HepG2 (cell line): ENCODE measurements at regions not wholly inside any gene's neighbourhood (a gene's known extent, or its start where the extent isn't known, plus 50 kb on each side); places are given as distances from the start of the nearest gene placed in this dataset.

Source experiments
- ARNT2 ChIP-seq: sonication (generic); formaldehyde crosslinking; IDR thresholded peaks from 2 replicates; pipeline ENCODE4 v1.8.0; 2022; ENCODE audit warnings: mild to moderate bottlenecking, low read depth, missing genetic modification reagents, moderate library complexity
- ELF1 ChIP-seq: sonication (generic); formaldehyde crosslinking; IDR thresholded peaks from 2 replicates; pipeline ENCODE4 v1.4.0; 2020; ENCODE audit warnings: missing genetic modification reagents
- MXI1 ChIP-seq: IDR thresholded peaks from 3 replicates; pipeline ENCODE4 v1.6.1; 2012; ENCODE audit warnings: low read depth, low read length, inconsistent platforms, borderline replicate concordance
- POGZ ChIP-seq: sonication (generic); formaldehyde crosslinking; IDR thresholded peaks from 2 replicates; pipeline ENCODE4 v1.4.0; 2020; ENCODE audit warnings: mild to moderate bottlenecking, missing genetic modification reagents
- RXRB ChIP-seq: IDR thresholded peaks from 2 replicates; pipeline ENCODE4 v1.6.1; 2016; ENCODE audit warnings: borderline replicate concordance, missing genetic modification reagents, missing compliant biosample characterization
- THYN1 ChIP-seq: sonication (generic); formaldehyde crosslinking; IDR thresholded peaks from 2 replicates; pipeline ENCODE4 v1.8.1; 2023; ENCODE audit warnings: low read depth, mild to moderate bottlenecking, moderate library complexity, missing genetic modification reagents, borderline replicate concordance
- ZKSCAN5 ChIP-seq: sonication (generic); formaldehyde crosslinking; IDR thresholded peaks from 2 replicates; pipeline ENCODE4 v1.5.1; 2020; ENCODE audit warnings: mild to moderate bottlenecking, missing genetic modification reagents
- ZMYM2 ChIP-seq: sonication (generic); formaldehyde crosslinking; IDR thresholded peaks from 2 replicates; pipeline ENCODE4 v1.8.0; 2022; ENCODE audit warnings: mild to moderate bottlenecking, missing genetic modification reagents
- ZMYM4 ChIP-seq: sonication (generic); formaldehyde crosslinking; IDR thresholded peaks from 2 replicates; pipeline ENCODE4 v1.8.1; 2023; ENCODE audit warnings: mild to moderate bottlenecking, missing genetic modification reagents
- ZNF253 ChIP-seq: sonication (generic); formaldehyde crosslinking; IDR thresholded peaks from 2 replicates; pipeline ENCODE4 v1.8.0; 2022; ENCODE audit warnings: mild to moderate bottlenecking, missing genetic modification reagents, borderline replicate concordance
- ZNF790 ChIP-seq: sonication (generic); formaldehyde crosslinking; IDR thresholded peaks from 2 replicates; pipeline ENCODE4 v1.8.0; 2022; ENCODE audit warnings: missing genetic modification reagents, mild to moderate bottlenecking, borderline replicate concordance
- ZNF83 ChIP-seq: sonication (generic); formaldehyde crosslinking; IDR thresholded peaks from 2 replicates; pipeline ENCODE4 v1.4.0; 2020; ENCODE audit warnings: missing genetic modification reagents, mild to moderate bottlenecking, borderline replicate concordance
- ZSCAN25 ChIP-seq: sonication (generic); formaldehyde crosslinking; IDR thresholded peaks from 2 replicates; pipeline ENCODE4 v1.8.0; 2022; ENCODE audit warnings: mild to moderate bottlenecking, missing genetic modification reagents
- TF ChIP-seq, protein P1 (sequence below): sonication (generic); formaldehyde crosslinking; IDR thresholded peaks from 2 replicates; pipeline ENCODE4 v1.5.1; 2020; ENCODE audit warnings: mild to moderate bottlenecking, missing genetic modification reagents, borderline replicate concordance
- TF ChIP-seq, protein P2 (sequence below): IDR thresholded peaks from 2 replicates; pipeline ENCODE4 v1.6.1; 2016; ENCODE audit warnings: low read depth
- TF ChIP-seq, protein P3 (sequence below): sonication (generic); formaldehyde crosslinking; IDR thresholded peaks from 2 replicates; pipeline ENCODE4 v1.4.0; 2020; ENCODE audit warnings: mild to moderate bottlenecking, missing genetic modification reagents
- TF ChIP-seq, protein P4 (sequence below): IDR thresholded peaks from 2 replicates; pipeline ENCODE4 v1.6.1; 2012; ENCODE audit warnings: inconsistent platforms
- TF ChIP-seq, protein P5 (sequence below): sonication (generic); formaldehyde crosslinking; IDR thresholded peaks from 2 replicates; pipeline ENCODE4 v1.4.0; 2020; ENCODE audit warnings: missing genetic modification reagents

DNA sequence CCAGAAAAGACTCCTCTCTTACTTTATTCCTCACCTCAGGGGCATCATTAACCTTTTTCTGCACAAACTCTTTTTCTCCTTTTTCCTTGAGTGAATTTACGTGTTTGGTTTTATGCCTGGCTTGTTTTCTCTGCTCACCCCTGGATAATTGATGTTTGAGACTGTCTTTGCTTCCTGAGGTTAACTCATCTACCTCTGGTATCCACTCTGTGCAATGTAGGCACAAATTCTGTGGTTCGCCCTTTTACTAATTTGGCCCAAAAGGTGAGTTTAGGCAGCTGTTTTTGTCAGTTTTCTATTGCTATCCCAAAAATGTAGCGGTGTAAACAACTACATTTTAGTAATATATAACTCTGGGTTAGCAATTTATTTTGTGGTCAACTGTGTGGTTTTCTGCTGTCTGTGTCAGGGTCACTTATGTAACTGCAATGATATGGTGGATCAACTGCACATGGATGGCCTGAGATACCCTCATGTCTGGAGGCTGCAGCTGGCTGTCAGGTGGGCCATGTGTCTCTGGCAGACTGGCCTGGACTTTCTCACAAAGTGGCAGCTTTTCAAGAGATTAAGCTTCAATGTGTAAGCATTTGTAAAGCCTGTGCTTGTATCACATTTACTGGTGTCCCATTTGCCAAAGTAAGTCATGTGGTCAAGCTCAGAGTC, 329.7 kb downstream of the FSIP2 start (continued):
- TF ChIP-seq, protein P1, sequence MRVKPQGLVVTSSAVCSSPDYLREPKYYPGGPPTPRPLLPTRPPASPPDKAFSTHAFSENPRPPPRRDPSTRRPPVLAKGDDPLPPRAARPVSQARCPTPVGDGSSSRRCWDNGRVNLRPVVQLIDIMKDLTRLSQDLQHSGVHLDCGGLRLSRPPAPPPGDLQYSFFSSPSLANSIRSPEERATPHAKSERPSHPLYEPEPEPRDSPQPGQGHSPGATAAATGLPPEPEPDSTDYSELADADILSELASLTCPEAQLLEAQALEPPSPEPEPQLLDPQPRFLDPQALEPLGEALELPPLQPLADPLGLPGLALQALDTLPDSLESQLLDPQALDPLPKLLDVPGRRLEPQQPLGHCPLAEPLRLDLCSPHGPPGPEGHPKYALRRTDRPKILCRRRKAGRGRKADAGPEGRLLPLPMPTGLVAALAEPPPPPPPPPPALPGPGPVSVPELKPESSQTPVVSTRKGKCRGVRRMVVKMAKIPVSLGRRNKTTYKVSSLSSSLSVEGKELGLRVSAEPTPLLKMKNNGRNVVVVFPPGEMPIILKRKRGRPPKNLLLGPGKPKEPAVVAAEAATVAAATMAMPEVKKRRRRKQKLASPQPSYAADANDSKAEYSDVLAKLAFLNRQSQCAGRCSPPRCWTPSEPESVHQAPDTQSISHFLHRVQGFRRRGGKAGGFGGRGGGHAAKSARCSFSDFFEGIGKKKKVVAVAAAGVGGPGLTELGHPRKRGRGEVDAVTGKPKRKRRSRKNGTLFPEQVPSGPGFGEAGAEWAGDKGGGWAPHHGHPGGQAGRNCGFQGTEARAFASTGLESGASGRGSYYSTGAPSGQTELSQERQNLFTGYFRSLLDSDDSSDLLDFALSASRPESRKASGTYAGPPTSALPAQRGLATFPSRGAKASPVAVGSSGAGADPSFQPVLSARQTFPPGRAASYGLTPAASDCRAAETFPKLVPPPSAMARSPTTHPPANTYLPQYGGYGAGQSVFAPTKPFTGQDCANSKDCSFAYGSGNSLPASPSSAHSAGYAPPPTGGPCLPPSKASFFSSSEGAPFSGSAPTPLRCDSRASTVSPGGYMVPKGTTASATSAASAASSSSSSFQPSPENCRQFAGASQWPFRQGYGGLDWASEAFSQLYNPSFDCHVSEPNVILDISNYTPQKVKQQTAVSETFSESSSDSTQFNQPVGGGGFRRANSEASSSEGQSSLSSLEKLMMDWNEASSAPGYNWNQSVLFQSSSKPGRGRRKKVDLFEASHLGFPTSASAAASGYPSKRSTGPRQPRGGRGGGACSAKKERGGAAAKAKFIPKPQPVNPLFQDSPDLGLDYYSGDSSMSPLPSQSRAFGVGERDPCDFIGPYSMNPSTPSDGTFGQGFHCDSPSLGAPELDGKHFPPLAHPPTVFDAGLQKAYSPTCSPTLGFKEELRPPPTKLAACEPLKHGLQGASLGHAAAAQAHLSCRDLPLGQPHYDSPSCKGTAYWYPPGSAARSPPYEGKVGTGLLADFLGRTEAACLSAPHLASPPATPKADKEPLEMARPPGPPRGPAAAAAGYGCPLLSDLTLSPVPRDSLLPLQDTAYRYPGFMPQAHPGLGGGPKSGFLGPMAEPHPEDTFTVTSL (CRISPR knock-in tag) = peak; percentile 34; the same call in 1 of the 2 replicates
- TF ChIP-seq ZMYM2 (CRISPR knock-in tag) = no peak
- TF ChIP-seq ZNF253 (CRISPR knock-in tag) = no peak
- peak; percentile 46; the same call in 1 of the 3 replicates for TF ChIP-seq MXI1
- TF ChIP-seq, protein P2, sequence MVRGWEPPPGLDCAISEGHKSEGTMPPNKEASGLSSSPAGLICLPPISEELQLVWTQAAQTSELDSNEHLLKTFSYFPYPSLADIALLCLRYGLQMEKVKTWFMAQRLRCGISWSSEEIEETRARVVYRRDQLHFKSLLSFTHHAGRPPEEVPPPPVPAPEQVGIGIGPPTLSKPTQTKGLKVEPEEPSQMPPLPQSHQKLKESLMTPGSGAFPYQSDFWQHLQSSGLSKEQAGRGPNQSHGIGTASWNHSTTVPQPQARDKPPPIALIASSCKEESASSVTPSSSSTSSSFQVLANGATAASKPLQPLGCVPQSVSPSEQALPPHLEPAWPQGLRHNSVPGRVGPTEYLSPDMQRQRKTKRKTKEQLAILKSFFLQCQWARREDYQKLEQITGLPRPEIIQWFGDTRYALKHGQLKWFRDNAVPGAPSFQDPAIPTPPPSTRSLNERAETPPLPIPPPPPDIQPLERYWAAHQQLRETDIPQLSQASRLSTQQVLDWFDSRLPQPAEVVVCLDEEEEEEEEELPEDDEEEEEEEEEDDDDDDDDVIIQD (CRISPR knock-in tag) = no peak
- TF ChIP-seq, protein P3, sequence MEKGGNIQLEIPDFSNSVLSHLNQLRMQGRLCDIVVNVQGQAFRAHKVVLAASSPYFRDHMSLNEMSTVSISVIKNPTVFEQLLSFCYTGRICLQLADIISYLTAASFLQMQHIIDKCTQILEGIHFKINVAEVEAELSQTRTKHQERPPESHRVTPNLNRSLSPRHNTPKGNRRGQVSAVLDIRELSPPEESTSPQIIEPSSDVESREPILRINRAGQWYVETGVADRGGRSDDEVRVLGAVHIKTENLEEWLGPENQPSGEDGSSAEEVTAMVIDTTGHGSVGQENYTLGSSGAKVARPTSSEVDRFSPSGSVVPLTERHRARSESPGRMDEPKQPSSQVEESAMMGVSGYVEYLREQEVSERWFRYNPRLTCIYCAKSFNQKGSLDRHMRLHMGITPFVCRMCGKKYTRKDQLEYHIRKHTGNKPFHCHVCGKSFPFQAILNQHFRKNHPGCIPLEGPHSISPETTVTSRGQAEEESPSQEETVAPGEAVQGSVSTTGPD = no peak
- no peak for TF ChIP-seq ZNF83
- no peak for TF ChIP-seq ELF1 (CRISPR knock-in tag)
- TF ChIP-seq ZMYM4 (CRISPR knock-in tag) = 0 out of 2 replicates have a peak, but pooled peaks have one; percentile 41
- no peak for TF ChIP-seq ZSCAN25
- no peak for TF ChIP-seq ZKSCAN5 (CRISPR knock-in tag)
- TF ChIP-seq ZNF790 (CRISPR knock-in tag) = no peak
- no peak for TF ChIP-seq ARNT2 (CRISPR knock-in tag)
- TF ChIP-seq, protein P4, sequence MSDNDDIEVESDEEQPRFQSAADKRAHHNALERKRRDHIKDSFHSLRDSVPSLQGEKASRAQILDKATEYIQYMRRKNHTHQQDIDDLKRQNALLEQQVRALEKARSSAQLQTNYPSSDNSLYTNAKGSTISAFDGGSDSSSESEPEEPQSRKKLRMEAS = peak; percentile 50; the same call in 1 of the 2 replicates
- 0 out of 2 replicates have a peak, but pooled peaks have one; percentile 18 for TF ChIP-seq POGZ (CRISPR knock-in tag)
- TF ChIP-seq, protein P5, sequence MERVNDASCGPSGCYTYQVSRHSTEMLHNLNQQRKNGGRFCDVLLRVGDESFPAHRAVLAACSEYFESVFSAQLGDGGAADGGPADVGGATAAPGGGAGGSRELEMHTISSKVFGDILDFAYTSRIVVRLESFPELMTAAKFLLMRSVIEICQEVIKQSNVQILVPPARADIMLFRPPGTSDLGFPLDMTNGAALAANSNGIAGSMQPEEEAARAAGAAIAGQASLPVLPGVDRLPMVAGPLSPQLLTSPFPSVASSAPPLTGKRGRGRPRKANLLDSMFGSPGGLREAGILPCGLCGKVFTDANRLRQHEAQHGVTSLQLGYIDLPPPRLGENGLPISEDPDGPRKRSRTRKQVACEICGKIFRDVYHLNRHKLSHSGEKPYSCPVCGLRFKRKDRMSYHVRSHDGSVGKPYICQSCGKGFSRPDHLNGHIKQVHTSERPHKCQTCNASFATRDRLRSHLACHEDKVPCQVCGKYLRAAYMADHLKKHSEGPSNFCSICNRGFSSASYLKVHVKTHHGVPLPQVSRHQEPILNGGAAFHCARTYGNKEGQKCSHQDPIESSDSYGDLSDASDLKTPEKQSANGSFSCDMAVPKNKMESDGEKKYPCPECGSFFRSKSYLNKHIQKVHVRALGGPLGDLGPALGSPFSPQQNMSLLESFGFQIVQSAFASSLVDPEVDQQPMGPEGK = no peak
- TF ChIP-seq THYN1 = no peak
- TF ChIP-seq RXRB = peak; percentile 74; the same call in 1 of the 2 replicates
